Activated CD8-positive, alpha-beta memory T cell treated with anti-CD3 and anti-CD28 coated beads for 4 hours (primary cell): ENCODE measurements at regions not wholly inside any gene's neighbourhood (a gene's known extent, or its start where the extent isn't known, plus 50 kb on each side); places are given as distances from the start of the nearest gene placed in this dataset.

ENCODE experiments used
- DNase-seq, 2 donors: peaks; one replicate each; pipeline ENCODE4 v3.0.0-alpha.2; 2020; ENCODE audit warnings: low read depth in 2 of 2

DNA sequence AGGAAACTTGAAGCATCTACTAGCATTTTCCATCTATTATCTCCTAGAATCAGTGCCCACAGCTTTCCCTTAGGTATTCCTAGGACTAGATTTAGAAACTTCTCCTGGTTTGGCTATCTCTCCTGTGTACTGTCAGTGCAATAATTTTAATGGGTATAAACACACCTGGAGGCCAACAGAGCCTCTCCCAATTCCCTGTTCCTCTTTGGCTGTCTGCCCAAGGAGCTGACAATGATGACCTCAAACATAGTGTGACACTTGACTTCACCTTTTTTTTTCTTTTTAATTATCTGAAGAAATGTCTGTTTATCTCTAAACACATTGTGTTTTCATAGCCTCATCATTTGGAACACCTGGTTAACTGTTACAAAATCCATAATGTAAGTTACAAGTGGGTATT is 754.5 kb upstream of the ALCAM start:
- no peak for DNase-seq

DNA sequence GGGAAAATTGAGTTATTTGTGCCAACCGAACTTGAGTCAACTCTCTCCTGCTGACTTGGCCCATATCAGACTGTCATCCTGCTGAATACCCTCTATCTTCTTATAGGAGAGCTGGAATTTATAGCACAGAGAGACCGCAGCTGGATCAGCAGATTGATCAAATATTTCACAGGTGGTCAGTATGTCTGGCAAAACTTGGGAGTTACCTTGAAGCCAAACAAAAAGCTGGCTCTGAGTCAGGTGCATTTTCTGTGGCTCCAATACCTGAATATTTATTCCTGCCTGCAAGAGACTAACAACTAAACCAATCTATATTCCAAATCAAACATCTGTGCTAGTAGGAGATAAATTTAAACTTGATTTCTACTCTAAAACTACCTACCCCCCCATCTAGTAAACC is 752.1 kb upstream of the ALCAM start:
- no peak for DNase-seq

DNA sequence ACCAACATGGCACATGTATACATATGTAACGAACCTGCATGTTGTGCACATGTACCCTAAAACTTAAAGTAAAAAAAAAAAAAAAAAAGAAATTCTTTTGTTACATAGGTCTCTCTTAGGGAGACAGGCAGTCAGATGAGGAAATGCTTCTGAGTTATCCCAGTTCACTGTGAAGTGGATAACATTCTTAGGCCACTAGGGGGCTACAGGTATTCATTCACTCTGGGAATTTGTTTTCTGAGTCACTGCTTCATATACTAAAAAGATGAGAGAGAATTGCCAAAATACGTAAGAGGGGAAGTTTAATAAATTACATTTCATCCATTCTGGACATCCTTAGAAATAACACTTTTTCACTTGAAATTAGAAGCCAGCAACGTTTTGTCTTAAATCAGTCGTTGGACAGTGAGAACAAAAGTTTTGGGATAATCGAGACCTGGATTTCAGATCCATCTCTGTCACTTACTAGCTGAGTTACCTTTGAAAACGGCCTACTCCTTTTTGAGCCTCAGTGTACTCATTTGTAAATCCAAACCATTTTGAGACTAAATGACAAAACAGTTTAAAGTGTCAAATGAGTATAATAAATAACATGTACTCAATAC is 738.4 kb upstream of the ALCAM start:
- DNase-seq, result no peak

DNA sequence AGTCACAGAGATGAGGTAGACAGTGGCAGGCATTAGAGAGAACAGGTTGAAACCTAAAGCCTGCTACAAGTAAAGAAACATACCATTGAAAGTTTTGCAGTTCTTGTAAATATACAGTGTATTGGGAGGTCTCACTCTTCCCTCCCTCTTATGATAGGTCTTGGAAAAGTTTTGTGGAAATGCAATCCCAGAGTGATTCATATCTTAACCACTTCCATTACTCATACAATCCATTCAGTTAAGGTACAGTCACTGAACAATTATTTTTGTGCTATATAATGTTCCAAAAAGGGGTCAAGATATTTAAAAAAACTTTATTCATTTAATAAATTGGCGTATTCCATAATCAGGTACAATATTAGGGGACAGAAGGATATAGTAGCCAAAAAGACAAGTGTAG is 737.7 kb upstream of the ALCAM start:
- no peak for DNase-seq

DNA sequence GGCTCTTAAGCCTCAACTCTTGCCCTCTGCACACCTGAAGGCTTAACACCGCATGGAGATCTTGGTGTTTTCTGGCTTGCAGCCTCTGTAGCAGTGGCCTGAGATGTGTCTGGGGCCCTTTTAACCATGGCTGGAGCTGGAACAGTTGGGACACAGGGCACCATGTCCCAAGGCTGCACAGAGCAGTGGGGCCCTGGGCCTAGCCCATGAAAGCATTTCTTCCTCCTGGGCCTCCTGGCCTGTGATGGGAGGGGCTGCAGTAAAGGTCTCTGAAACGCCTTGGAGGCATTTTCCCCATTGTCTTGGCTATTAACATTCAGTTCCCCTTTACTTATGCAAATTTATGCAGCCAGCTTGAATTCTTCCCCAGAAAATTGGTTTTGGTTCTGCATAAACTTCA is 735.5 kb upstream of the ALCAM start:
- DNase-seq, result no peak

DNA sequence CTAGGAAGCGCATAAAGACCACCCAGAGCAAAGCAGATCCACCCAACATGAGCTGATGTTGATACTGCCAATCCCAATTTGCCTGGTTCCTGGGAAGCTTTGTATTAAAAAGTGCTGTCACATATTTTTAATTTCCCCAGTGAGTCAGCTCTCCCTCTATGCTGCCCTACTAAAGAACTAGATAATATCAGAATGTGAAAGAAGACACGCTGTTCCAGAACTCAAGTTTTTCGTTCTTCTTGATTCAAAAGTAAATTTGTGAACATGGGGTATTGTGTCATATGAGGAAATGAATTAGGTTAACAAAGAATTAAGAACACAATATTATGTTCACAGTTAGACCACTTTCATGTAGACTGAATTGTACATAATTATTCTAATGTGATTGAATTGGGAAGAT is 734.2 kb upstream of the ALCAM start:
- DNase-seq, result no peak

DNA sequence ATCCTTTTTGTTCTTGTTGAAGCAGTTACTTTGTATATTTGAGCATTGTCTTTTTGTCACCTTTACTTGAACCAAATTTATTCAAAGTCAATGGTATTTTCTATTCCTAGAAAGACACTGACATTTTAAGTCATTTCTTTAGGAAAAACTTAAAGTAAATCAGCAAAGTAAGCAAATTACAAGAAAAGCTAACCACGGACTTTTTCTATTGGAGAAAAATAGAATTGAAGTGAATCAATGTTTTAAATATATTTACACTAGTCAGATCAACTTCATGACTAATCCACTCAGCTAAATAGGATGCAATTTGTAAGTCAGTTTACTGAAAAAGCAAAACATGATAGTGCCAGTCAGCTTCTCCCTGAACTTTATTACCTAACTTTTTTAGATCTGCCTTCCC is 733.8 kb upstream of the ALCAM start:
- no peak for DNase-seq

DNA sequence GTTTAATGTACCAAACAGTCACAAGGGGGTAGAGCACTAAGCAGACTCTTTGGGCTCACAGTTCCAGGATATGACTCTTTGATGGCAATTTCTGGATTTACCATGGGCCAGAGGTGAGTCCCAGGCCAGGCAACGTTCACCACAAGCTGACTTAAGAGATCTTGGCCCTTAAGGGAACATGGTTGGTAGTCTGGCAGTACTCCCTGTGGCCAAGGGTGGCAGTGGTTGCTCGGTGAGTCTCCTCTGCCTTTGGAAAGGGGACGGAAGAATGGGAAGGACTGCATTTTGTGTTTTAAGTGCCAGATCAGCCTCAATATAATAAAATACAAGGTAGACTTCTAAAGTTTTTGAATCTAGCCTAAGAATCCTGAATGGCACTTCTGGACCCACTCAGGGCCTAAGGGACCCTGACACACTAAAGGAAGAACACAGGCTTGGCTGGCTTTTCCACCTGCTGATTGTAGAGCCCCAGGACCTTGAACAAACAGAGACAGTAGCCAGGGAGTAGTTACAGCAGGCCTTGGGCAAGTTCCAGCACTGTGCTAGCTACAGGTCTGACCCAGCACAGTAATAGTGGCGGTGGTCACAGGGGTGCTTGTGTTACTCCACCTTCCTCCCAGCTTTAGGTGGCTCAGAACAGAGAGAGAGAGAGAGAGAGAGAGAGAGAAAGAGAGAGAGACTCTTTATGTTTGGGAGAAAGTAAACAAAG is 730.7 kb upstream of the ALCAM start:
- no peak for DNase-seq

DNA sequence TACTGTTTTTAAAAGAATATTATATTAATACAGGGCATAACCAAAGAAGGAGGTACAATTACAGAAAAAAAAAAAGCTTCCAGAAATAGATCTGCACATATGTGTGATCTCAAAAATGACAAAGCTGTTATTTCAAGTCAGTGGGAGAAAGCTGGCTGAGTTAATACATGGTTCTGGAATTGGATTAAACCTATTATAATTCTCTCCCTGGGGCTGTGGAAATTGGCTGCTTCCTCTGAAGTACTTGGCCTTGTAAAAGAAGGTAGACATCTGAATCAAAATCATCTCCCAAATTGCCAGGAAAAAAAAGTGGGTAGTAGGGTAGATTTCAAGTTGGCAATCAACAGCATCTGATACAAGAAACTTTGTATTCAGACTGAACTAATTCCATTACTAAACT is 723.9 kb upstream of the ALCAM start:
- DNase-seq, result no peak

DNA sequence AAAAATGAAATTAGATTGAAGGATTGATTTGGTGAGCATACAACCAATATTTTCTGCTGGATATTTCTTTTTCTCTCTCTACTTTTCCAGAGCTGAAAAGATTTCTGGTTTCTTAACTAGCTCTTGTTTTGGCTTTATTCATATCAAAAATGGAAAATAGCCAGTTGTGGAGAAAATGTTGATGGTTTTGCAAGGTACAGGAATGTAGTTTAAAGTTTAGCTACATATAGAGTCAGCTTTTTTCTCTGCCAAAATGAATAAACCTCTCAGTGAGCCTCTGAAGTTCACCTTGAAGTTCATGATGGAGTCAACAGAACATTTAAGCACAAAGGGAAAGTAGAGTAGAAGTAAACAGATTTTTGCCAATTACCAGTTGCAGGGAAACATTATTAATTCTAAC is 720.5 kb upstream of the ALCAM start:
- DNase-seq, result no peak

DNA sequence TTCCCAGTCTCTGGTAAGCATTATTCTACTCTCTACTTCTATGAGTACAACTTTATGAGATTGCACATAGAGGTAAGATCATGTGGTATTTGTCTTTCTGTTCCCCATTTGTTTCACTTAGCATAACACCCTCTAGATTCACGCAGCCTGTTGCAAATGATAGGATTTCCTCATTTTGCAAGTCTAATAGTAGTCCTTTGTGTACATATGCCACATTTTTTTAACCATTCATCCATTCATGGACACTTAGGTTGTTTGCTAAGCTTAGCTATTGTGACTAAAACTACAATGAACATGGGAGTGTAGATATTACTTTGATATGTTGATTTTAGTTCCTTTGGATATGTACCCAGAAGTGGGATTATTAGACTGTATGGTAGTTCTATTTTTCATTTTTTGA is 717.9 kb upstream of the ALCAM start:
- no peak for DNase-seq

DNA sequence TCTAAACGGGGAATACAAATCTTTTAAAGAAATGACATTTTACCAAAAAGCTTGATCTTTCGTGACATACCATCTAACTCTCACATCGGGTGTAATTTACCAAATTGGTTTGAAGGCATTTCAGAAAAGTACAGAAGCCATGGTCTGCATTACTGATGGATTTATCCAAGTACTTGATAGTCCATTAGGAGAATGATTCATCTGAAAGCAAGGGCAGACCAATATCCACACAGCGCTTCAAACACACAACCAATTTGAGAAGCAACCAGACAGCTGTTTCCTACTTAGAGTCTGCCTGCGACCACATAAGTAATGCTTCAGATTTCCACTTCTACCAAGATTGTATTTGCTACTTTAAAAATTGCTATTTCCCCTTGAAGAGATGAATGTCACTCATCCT is 697.6 kb upstream of the ALCAM start:
- no peak for DNase-seq

DNA sequence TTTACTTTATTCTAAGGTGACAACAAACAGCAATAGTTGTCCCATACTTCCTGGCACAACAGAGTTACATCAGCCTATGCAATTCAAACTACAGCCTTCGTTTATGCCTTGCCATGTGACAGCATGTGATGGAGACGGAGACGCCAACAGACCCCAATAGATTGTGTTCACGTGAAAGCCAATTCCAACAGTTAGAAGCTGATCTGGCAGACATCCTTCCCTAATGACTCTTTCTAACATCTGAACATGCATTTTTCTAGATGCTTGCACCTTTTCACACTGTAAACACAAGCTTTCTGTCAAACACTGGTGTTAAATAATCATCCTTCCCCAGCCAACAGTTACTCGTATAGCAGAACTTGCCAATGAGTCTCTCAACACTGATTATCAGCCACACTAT is 694.4 kb upstream of the ALCAM start:
- no peak for DNase-seq

DNA sequence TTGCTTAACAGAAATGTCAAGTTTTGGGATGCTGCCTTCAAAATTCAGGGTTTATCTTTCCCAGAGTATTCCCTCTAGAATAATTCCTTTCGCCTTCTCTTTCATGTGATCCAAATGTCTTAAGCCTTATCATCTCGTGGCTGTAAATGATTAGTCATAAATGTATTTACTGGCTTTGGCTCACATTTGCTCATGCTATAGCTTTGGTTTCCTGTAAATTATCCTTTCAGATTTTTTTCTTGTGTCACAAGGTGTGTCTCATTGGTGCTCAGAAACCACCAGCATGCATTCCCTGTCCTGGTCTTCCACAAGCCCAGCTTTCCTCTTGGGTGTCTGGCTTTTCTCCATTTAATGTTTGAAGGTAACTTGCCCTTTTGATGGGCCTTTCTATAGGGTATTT is 692.7 kb upstream of the ALCAM start:
- DNase-seq, result no peak

DNA sequence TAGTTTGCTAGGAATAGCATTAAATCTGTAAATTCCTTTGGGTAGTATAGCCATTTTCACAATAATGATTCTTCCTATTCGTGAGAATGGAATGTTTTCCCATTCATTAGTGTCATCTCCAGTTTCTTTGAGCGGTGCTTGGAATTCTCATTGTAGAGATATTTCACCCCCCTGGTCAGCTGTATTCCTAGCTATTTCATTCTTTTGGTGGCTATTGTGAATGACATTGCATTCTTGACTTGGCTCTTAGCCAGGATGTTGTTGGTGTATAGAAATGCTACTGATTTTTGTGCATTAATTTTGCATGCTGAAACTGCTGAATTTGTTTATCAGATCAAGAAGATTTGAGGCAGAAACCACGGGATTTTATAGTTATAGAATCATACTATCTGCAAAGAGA is 690.5 kb upstream of the ALCAM start:
- DNase-seq, result no peak

DNA sequence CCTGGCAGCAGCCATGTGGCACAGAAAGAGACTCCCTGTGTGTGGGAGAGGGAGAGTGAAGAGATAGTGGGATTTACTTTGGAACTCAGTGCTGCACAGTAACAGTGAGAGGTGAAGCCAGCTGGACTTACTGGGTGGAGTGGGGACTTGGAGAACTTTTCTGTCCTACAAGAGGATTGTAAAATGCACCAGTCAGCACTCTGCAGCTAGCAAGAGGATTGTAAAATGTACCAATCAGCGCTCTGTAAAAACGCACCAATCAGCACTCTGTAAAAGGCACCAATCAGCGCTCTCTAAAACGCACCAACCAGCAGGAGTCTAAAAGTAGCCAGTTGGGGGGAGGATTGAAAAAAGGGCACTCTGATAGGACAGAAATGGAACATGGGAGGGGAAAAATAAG is 688.8 kb upstream of the ALCAM start:
- no peak for DNase-seq

DNA sequence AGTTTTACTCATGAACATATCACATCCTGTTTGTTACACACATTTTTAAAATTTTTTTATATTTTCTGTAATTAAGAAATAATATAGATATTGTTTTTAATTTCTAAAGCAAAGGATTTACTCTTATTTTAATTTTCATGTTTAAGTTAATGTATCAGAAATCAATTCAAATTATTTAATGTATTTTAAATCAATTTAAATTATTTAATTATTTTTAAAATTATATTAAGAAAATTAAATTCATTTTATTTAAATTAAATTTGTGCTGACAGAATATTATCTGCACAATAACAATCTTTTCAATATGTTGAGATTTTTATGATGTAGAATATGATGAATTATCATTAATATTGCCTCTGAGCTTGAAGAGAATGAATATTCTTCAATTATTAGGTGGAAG is 681.2 kb upstream of the ALCAM start:
- DNase-seq, result no peak

DNA sequence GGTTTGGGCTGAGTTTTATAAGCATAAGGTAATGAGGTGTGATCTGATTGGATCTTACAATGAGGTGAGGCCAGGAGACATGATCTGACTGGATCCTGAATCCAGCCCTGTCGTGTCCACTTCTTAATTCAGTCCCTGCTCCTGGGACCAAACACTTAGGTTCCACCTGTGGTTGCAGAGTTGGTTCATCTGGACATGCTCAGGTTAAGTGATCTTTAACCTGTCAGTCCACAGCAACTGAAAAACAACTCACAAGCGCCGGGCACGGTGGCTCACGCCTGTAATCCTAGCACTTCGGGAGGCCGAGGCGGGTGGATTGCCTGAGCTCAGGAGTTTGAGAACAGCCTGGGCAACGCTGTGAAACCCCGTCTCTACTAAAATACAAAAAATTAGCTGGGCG is 679.3 kb upstream of the ALCAM start:
- DNase-seq, result no peak

DNA sequence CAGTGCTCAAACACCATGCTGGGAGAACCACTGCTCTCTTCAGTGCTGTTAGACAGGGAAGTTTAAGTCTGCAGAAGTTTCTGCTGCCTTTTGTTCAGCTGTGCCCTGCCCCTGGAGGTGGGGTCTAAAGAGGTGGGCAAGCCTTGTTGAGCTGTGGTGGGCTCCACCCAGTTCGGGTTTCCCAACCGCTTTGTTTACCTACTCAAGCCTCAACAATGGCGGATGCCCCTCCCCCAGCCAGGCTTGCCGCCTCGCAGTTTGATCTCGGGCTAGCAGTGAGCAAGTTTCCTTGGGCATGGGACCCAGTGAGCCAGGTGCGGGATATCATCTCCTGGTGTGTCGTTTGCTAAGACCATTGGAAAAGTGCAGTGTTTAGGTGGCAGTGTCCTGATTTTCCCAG is 670.2 kb upstream of the ALCAM start:
- DNase-seq, result no peak

DNA sequence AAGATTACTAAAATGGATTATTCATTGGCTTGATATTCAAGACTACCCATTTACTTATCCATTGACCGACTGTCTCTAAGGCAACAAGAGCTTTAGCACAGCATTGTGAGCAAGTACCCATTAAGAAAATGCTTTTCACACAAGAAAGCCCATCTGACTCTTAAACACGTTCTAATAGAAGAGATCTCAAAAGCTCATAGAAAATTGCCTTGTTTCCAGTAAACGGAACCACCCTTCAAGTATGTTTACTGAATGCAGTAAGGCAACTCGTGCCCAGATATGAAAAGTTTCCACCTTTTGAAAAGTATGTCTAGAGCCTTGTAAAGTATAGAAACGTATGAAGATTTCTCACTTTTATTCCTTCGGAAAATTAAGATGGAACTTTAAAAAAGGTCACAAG is 655.3 kb upstream of the ALCAM start:
- DNase-seq, result no peak

DNA sequence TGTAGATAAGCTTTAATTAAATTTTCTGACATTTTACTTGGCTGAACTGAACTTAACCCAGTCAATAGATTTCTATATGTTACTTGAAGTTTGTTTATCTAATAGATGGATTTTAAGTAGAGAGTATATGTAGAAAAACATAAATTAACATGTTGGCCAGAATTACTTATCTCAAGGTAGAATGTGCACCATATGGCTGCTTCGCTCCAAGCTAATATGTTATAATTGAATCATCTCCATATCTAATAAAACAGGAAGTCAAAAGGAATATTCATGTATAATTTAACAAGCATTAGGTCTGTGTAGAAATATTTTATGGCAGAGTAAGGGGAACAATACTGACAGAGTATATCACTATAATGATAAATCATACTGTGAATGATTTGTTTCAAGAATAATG is 650.7 kb upstream of the ALCAM start:
- no peak for DNase-seq

DNA sequence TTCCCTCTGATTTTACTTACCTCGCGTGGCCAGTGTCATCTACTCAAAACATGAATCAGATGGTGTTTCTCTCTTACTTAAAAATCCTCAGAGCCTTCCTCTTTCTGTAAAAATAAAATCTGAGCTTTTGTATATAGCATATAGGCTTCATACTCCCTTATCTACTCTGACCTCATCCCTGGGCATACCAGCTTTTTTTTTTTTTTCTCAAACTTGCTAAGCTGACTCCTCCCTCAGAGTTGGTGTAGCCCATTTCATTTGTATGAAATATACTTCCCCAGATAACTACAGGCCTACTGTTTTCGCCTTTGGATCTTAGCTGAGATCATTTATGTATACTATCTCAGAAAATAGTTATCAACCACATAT is 648.9 kb upstream of the ALCAM start:
- no peak for DNase-seq

DNA sequence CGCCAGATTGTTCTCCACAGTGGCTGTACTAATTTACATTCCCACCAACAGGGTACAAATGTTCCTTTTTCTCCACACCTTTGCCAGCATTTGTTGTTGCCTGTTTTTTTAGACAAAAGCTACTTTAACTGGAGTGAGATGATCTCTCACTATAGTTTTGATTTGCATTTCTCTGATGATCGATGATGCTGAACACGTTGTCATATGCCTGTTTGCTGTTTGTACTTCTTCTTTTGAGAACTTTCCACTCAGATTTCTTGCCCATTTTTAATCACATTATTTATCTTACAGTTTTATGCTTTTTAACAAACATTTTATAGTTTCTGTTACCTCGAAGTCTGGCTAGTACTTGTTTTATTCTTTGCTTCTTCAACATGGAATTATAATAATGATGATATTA is 643.7 kb upstream of the ALCAM start:
- no peak for DNase-seq

DNA sequence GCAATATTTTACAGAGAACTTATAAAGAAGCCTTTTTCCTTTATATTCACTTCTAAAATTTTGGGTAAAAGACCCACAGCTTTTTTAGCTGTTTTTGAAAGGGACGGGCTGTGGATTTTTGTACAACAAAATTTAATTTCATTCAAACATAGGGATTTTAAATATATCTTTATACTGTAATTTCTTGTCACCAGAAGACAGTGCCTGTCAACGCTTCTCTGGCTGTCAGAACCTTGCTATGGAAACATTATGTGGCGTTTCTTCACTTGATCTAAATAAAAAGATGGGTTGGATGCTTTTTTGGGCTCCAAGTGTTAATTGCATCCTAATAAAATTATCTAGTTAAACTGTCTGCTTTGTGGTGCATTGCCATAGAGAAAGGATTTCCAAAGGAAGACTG is 635.6 kb upstream of the ALCAM start:
- DNase-seq, result no peak
